Thyroid gland (tissue), 4 donors: ENCODE measurements at regions not wholly inside any gene's neighbourhood (a gene's known extent, or its start where the extent isn't known, plus 50 kb on each side); places are given as distances from the start of the nearest gene placed in this dataset.

Experiments
- DNase-seq, 2 donors: peaks; one replicate each; pipeline ENCODE4 v3.0.0-alpha.2; 2019
- H3K27ac ChIP-seq, 3 donors: fragments of 200-600 bp; sonication (generic); 1 replicate in 2 of 3; 2 replicates in 1 of 3; pipeline ENCODE4 v1.5.1; 2016 to 2019; ENCODE audit warnings: mild to moderate bottlenecking in 1 of 3, moderate library complexity in 1 of 3
- H3K27me3 ChIP-seq: fragments of 200-600 bp; sonication (generic); one replicate; pipeline ENCODE4 v1.5.1; 2019
- H3K36me3 ChIP-seq, 2 donors: fragments of 200-600 bp; sonication (generic); one replicate each; pipeline ENCODE4 v1.5.1; 2016 to 2019
- H3K4me1 ChIP-seq, 2 donors: fragments of 200-600 bp; sonication (generic); one replicate each; pipeline ENCODE4 v1.5.1; 2017 to 2019
- H3K4me3 ChIP-seq, 3 donors: fragments of 200-600 bp; sonication (generic); replicated peaks in 1 of 3; 1 replicate in 2 of 3; 2 replicates in 1 of 3; pipeline ENCODE4 v1.5.1; 2016; ENCODE audit warnings: mild to moderate bottlenecking in 1 of 3
- H3K9me3 ChIP-seq: fragments of 200-600 bp; sonication (generic); one replicate; pipeline ENCODE4 v1.5.1; 2017
- CTCF ChIP-seq, 6 experiments: fragments of 200-600 bp in 3 of 6; fragments of 450-650 bp in 3 of 6; sonication (generic) in 3 of 6; IDR thresholded peaks; one replicate each; pipeline ENCODE4 v1.5.1; 2016 to 2019; ENCODE audit warnings: antibody characterized with exemption in 6 of 6, mild to moderate bottlenecking in 2 of 6, inconsistent platforms in 1 of 6, moderate library complexity in 1 of 6
- POLR2A ChIP-seq, 2 donors: fragments of 450-650 bp; IDR thresholded peaks; one replicate each; pipeline ENCODE4 v1.6.1; 2017; ENCODE audit warnings: antibody characterized with exemption in 2 of 2, mild to moderate bottlenecking in 2 of 2, moderate library complexity in 1 of 2
- WGBS, 2 donors: methylation state at CpG; one replicate each; pipeline ENCODE4 v1.1.5; 2017; 5-methylcytosine and 5-hydroxymethylcytosine counted together
- intact Hi-C: fragments of 100-400 bp; cut with DNase I; formaldehyde crosslinking; loops from one replicate; pipeline ENCODE4 v1.15.1; 2023

GRCh38 chr3:22713936-22714335 is 489.2 kb upstream of the UBE2E2 start:
- Histone ChIP-seq H3K36me3 (no peaks in the 10 kb centered on the region), H3K9me3 (no peaks in the 10 kb centered on the region), H3K27me3 (no peaks in the 10 kb centered on the region), H3K27ac (no peak overlapping the region), H3K4me3 (no peak overlapping the region), H3K4me1 (no peaks in the 10 kb centered on the region)
- TF ChIP-seq CTCF (IDR thresholded peaks at IDR 0.05) = no peak
- TF ChIP-seq POLR2A (IDR thresholded peaks at IDR 0.05) = no peak
- intact Hi-C loops = no loop called here
- 58 to 62% methylated on average over 3 of the region's 3 CpGs for WGBS, 2 donors
- no peak for DNase-seq

GRCh38 chr3:22714749-22715148 is 488.4 kb upstream of the UBE2E2 start:
- Histone ChIP-seq H3K36me3 (no peaks in the 10 kb centered on the region), H3K27ac (no peak overlapping the region), H3K4me3 (no peak overlapping the region), H3K9me3 (no peaks in the 10 kb centered on the region), H3K27me3 (no peaks in the 10 kb centered on the region), H3K4me1 (no peaks in the 10 kb centered on the region)
- intact Hi-C loops = no loop called here
- WGBS, 2 donors = 64 to 81% methylated on average over 1 of the region's 1 CpG
- no peak for DNase-seq
- TF ChIP-seq POLR2A (IDR thresholded peaks at IDR 0.05) = no peak

DNA sequence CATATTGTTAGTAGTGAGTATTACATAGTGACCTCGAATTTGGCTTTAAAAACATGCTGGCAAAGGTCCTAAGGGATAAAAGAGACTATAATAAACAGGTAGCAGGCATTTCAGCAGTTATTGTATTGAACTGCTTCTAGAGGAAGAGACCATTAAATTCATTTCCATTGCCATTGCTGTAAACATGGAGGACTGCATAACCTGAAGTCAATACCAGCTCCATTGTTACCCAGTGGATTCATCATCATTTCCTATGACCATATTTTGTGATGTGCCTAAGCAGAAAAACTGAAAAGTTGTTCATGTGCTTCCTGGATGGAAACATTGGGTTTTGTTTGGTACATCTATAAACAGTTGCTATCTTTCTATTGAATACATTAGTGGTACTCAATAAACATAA is 482.5 kb upstream of the UBE2E2 start:
- TF ChIP-seq POLR2A (IDR thresholded peaks at IDR 0.05) = no peak
- 18 to 46% methylated on average over 1 of the region's 1 CpG for WGBS, 2 donors
- Histone ChIP-seq H3K27ac (no peak overlapping the region), H3K4me3 (no peak overlapping the region), H3K4me1 (no peaks in the 10 kb centered on the region), H3K27me3 (no peaks in the 10 kb centered on the region), H3K9me3 (no peaks in the 10 kb centered on the region), H3K36me3 (no peaks in the 10 kb centered on the region)
- intact Hi-C loops = no loop called here
- no peak for DNase-seq

- intact Hi-C loops = no loop called here
- no peak for DNase-seq
- TF ChIP-seq CTCF (IDR thresholded peaks at IDR 0.05) (no peak), POLR2A (IDR thresholded peaks at IDR 0.05) (no peak)
- H3K9me3 ChIP-seq = no peaks in the 10 kb centered on the region
- no peaks in the 10 kb centered on the region for H3K36me3 ChIP-seq
- H3K27me3 ChIP-seq = no peaks in the 10 kb centered on the region
- H3K4me1 ChIP-seq = no peaks in the 10 kb centered on the region
- no peak overlapping the region for H3K4me3 ChIP-seq
- no peak overlapping the region for H3K27ac ChIP-seq
Measured at GRCh38 chr3:22724420-22724819, 478.7 kb upstream of the UBE2E2 start.

DNA sequence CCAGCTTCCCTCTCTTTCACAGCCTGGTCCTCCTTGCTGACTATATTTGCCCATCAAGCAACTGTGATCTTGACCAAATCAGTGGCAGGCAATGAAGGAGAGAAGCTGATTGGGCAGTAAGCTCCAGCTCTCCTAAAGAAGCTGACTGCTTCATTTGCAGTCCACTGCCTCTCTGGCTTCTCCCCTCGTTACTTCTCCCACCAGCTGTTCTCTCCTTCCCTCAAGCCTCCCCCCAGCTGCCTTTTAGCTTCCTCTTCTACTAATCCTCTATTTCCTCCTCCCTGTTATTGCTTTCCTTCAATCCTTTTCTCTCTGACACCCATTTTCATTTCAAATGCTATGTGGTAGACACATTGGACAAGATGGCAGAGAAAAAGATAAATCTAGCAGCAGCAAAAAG is 474.7 kb upstream of the UBE2E2 start:
- H3K4me1 ChIP-seq = no peaks in the 10 kb centered on the region
- 39 to 49% methylated on average over 1 of the region's 1 CpG for WGBS, 2 donors
- intact Hi-C loops = no loop called here
- DNase-seq = no peak
- TF ChIP-seq CTCF (IDR thresholded peaks at IDR 0.05) (no peak), POLR2A (IDR thresholded peaks at IDR 0.05) (no peak)
- no peaks in the 10 kb centered on the region for H3K27me3 ChIP-seq
- no peaks in the 10 kb centered on the region for H3K36me3 ChIP-seq
- H3K4me3 ChIP-seq = no peak overlapping the region
- no peak overlapping the region for H3K27ac ChIP-seq
- H3K9me3 ChIP-seq = no peaks in the 10 kb centered on the region

DNA sequence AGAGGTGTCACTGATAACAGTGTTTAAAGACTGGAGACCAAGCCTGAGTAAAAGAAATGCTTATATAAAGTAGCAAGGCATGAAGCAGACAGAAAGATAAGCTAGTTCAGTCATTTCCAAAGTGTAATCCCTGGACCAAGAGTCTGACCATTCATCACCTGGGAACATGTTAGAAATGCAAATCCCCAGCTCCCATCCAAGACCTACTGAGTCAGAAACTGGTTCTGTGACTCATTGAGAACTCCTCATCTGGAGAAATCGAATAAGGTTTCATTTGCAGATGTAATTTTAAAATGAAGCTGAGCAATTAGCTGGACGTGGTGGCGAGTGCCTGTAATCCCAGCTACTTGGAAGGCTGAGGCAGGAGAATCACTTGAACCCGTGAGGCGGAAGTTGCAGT is 473.9 kb upstream of the UBE2E2 start:
- Histone ChIP-seq H3K27ac (no peak overlapping the region), H3K9me3 (no peaks in the 10 kb centered on the region), H3K4me3 (no peak overlapping the region), H3K4me1 (no peaks in the 10 kb centered on the region), H3K36me3 (no peaks in the 10 kb centered on the region), H3K27me3 (no peaks in the 10 kb centered on the region)
- no peak for DNase-seq
- 80 to 82% methylated on average over 5 of the region's 5 CpGs for WGBS, 2 donors
- TF ChIP-seq CTCF (IDR thresholded peaks at IDR 0.05) (no peak), POLR2A (IDR thresholded peaks at IDR 0.05) (no peak)
- intact Hi-C loops = no loop called here
